RWPE1 (cell line): ENCODE measurements at regions not wholly inside any gene's neighbourhood (a gene's known extent, or its start where the extent isn't known, plus 50 kb on each side); places are given as distances from the start of the nearest gene placed in this dataset.

Source experiments
- CTCF ChIA-PET: fragments of 350-600 bp; sonication (Branson Sonifier 250); formaldehyde crosslinking; extraction: SDS; loops from one replicate; lab custom pipeline; 2021; lab: Yijun Ruan, JAX
- POLR2A ChIA-PET: fragments of 400-600 bp; formaldehyde crosslinking; extraction: SDS; loops from one replicate; lab custom pipeline; 2020; ENCODE audit warnings: antibody characterized with exemption; ENCODE audit not compliant: low non-redundant PET; lab: Yijun Ruan, JAX
- DNase-seq: peaks from one replicate; pipeline ENCODE4 v3.0.0; 2012; ENCODE audit warnings: low spot score
- H3K27ac ChIP-seq: fragments of 450-650 bp; 2 replicates; pipeline ENCODE4 v1.5.1; 2017
- CTCF ChIP-seq: fragments of 450-650 bp; conservative IDR thresholded peaks from 2 replicates; pipeline ENCODE4 v1.5.1; 2017; ENCODE audit warnings: low read depth, mild to moderate bottlenecking

GRCh38 chr1:226494092-226494609 lies 54.4 kb upstream of the STUM start:
- no peak for TF ChIP-seq CTCF
- no peak for DNase-seq
- no peak overlapping the region for H3K27ac ChIP-seq
- CTCF ChIA-PET: no interaction called here
- POLR2A ChIA-PET: no interaction called here

GRCh38 chr1:226495716-226496115 lies 52.8 kb upstream of the STUM start:
- ChIA-PET CTCF (interaction anchor here (1.0 kb wide), 1 partner anchor 12 kb away, joined by 3 read pairs; no protein-coding TSS in a partner anchor), POLR2A (no interaction called here)
- DNase-seq: no peak
- TF ChIP-seq CTCF: no peak
- no peak overlapping the region for H3K27ac ChIP-seq

GRCh38 chr1:226496453-226497015 lies 52.0 kb upstream of the STUM start:
- DNase-seq: no peak
- no peak for TF ChIP-seq CTCF
- H3K27ac ChIP-seq: no peak overlapping the region
- ChIA-PET POLR2A (no interaction called here), CTCF (interaction anchor here (0.6 kb wide), 1 partner anchor 199 kb away, joined by 3 read pairs; no protein-coding TSS in a partner anchor)

- ChIA-PET CTCF (no interaction called here), POLR2A (no interaction called here)
- no peak for TF ChIP-seq CTCF
- DNase-seq: no peak
- H3K27ac ChIP-seq: no peak overlapping the region
Measured at GRCh38 chr1:226497276-226497833, 51.2 kb upstream of the STUM start.

GRCh38 chr1:226497991-226498639 lies 50.4 kb upstream of the STUM start:
- POLR2A ChIA-PET: no interaction called here
- CTCF ChIA-PET: interaction anchor here (0.6 kb wide), 1 partner anchor 73 kb away, joined by 4 read pairs; no protein-coding TSS in a partner anchor
- TF ChIP-seq CTCF: no peak
- no peak for DNase-seq
- no peak overlapping the region for H3K27ac ChIP-seq

GRCh38 chr1:226498640-226499008 lies 49.9 kb upstream of the STUM start:
- CTCF ChIA-PET: interaction anchor here (0.6 kb wide), 1 partner anchor 74 kb away, joined by 4 read pairs; no protein-coding TSS in a partner anchor
- TF ChIP-seq CTCF: no peak
- H3K27ac ChIP-seq: no peak overlapping the region
- no peak for DNase-seq
- POLR2A ChIA-PET: no interaction called here
